Right lobe of liver (tissue), 4 donors: ENCODE measurements at regions not wholly inside any gene's neighbourhood (a gene's known extent, or its start where the extent isn't known, plus 50 kb on each side); places are given as distances from the start of the nearest gene placed in this dataset.

Source experiments
- CTCF ChIP-seq, 4 donors: fragments of 200-600 bp in 3 of 4; fragments of 450-650 bp in 1 of 4; IDR thresholded peaks; one replicate each; pipeline versions ENCODE4 v1.5.1 to v1.8.0; 2016 to 2022; ENCODE audit warnings: antibody characterized with exemption in 4 of 4, mild to moderate bottlenecking in 2 of 4
- POLR2A ChIP-seq: fragments of 450-650 bp; IDR thresholded peaks from one replicate; pipeline ENCODE4 v1.6.1; 2017; ENCODE audit warnings: antibody characterized with exemption, mild to moderate bottlenecking
- donor health status: DM: no; HTN: no; CAD: no.
- donor health status: DM: no; HTN: no; CAD: no.
- donor health status: DM: no; HTN: yes; CAD: no.

- no peak for TF ChIP-seq CTCF (IDR thresholded peaks at IDR 0.05)
- TF ChIP-seq POLR2A, result no peak
Observed at GRCh38 chr2:239881561-239882320, 143.4 kb downstream of the NDUFA10 start.
